Left ventricle myocardium inferior (tissue), 1 donor: ENCODE measurements at regions not wholly inside any gene's neighbourhood (a gene's known extent, or its start where the extent isn't known, plus 50 kb on each side); places are given as distances from the start of the nearest gene placed in this dataset.

Source experiments
- DNase-seq: peaks from one replicate; pipeline ENCODE4 v3.0.0-alpha.2; 2020
- H3K27ac ChIP-seq: fragments of 200-600 bp; replicated peaks from 2 replicates; pipeline ENCODE4 v1.8.0; 2021
- H3K27me3 ChIP-seq: fragments of 200-600 bp; 2 replicates; pipeline ENCODE4 v1.8.0; 2021; ENCODE audit warnings: low read depth
- H3K36me3 ChIP-seq: fragments of 200-600 bp; 2 replicates; pipeline ENCODE4 v1.8.0; 2021
- H3K4me1 ChIP-seq: fragments of 200-600 bp; 2 replicates; pipeline ENCODE4 v1.8.0; 2021
- H3K4me3 ChIP-seq: fragments of 200-600 bp; 2 replicates; pipeline ENCODE4 v1.8.0; 2021; ENCODE audit warnings: mild to moderate bottlenecking, moderate library complexity
- H3K9me3 ChIP-seq: fragments of 200-600 bp; replicated peaks from 2 replicates; pipeline ENCODE4 v1.8.0; 2021
- CTCF ChIP-seq: fragments of 200-600 bp; IDR thresholded peaks from 2 replicates; pipeline ENCODE4 v1.8.0; 2021; ENCODE audit warnings: antibody characterized with exemption, mild to moderate bottlenecking, borderline replicate concordance
- intact Hi-C: fragments of 100-400 bp; cut with micrococcal nuclease; formaldehyde crosslinking; loops from one replicate; pipeline ENCODE4 v1.11.0; 2022
- donor health status: DM: no; HTN: yes; CAD: no; lungs with severe emphysema.

- no peak for TF ChIP-seq CTCF
- H3K4me3 ChIP-seq = no peak overlapping the region
- H3K27me3 ChIP-seq = peaks cover 15% of the 10 kb centered on the region
- H3K4me1 ChIP-seq = no peaks in the 10 kb centered on the region
- peaks cover 8% of the 10 kb centered on the region for H3K9me3 ChIP-seq
- intact Hi-C loops = no loop called here
- no peak overlapping the region for H3K27ac ChIP-seq
- DNase-seq = no peak
- H3K36me3 ChIP-seq = no peaks in the 10 kb centered on the region
Observed at GRCh38 chr17:56087199-56087598, 66.1 kb upstream of the ANKFN1 start.

- intact Hi-C loops = no loop called here
- no peaks in the 10 kb centered on the region for H3K4me1 ChIP-seq
- H3K27me3 ChIP-seq = no peaks in the 10 kb centered on the region
- no peak overlapping the region for H3K27ac ChIP-seq
- no peak overlapping the region for H3K4me3 ChIP-seq
- no peaks in the 10 kb centered on the region for H3K9me3 ChIP-seq
- TF ChIP-seq CTCF = no peak
- no peak for DNase-seq
- no peaks in the 10 kb centered on the region for H3K36me3 ChIP-seq
Observed at GRCh38 chr17:56096026-56096810, 57.1 kb upstream of the ANKFN1 start.

GRCh38 chr17:56098746-56099145, 54.5 kb upstream of the ANKFN1 start:
- Histone ChIP-seq H3K27ac (no peak overlapping the region), H3K9me3 (no peaks in the 10 kb centered on the region), H3K4me3 (no peak overlapping the region), H3K36me3 (no peaks in the 10 kb centered on the region), H3K4me1 (no peaks in the 10 kb centered on the region), H3K27me3 (no peaks in the 10 kb centered on the region)
- intact Hi-C loops = no loop called here
- no peak for TF ChIP-seq CTCF
- no peak for DNase-seq

- Histone ChIP-seq H3K36me3 (no peaks in the 10 kb centered on the region), H3K27ac (no peak overlapping the region), H3K27me3 (no peaks in the 10 kb centered on the region), H3K4me1 (no peaks in the 10 kb centered on the region), H3K4me3 (no peak overlapping the region), H3K9me3 (no peaks in the 10 kb centered on the region)
- DNase-seq = no peak
- TF ChIP-seq CTCF = no peak
- intact Hi-C loops = no loop called here
Observed at GRCh38 chr17:56099649-56100048, 53.6 kb upstream of the ANKFN1 start.
